K562 (cell line): ENCODE measurements at regions not wholly inside any gene's neighbourhood (a gene's known extent, or its start where the extent isn't known, plus 50 kb on each side); places are given as distances from the start of the nearest gene placed in this dataset.

ENCODE experiments used
- IFI16 ChIP-seq: fragments of 250-450 bp; sonication (Bioruptor Pico); IDR thresholded peaks from 2 replicates; pipeline ENCODE4 v2.1.2; 2022; ENCODE audit warnings: mild to moderate bottlenecking, inconsistent platforms
- SMARCA4 ChIP-seq: fragments of 450-650 bp; IDR thresholded peaks from 2 replicates; pipeline ENCODE4 v1.6.1; 2016
- XRCC5 ChIP-seq: fragments of 200-400 bp; formaldehyde crosslinking; IDR thresholded peaks from 2 replicates; pipeline ENCODE4 v1.6.1; 2017; ENCODE audit warnings: low read depth, mild to moderate bottlenecking, low read length
- TF ChIP-seq, protein P1 (sequence below), 2 experiments: fragments of 450-650 bp; formaldehyde crosslinking in 1 of 2; IDR thresholded peaks; 2 replicates each; pipeline versions ENCODE4 v1.4.0 to v1.6.1; 2014 to 2020; ENCODE audit warnings: mild to moderate bottlenecking in 2 of 2, borderline replicate concordance in 1 of 2, low read depth in 1 of 2
- TF ChIP-seq, protein P2 (sequence below): fragments of 450-650 bp; IDR thresholded peaks from 2 replicates; pipeline ENCODE4 v1.7.1; 2018; ENCODE audit warnings: mild to moderate bottlenecking, low read depth; ENCODE audit not compliant: partially characterized antibody
- TF ChIP-seq, protein P3 (sequence below): fragments of 450-650 bp; conservative IDR thresholded peaks from 2 replicates; pipeline ENCODE4 v1.6.1; 2016; ENCODE audit warnings: missing genetic modification characterization, low read depth, mild to moderate bottlenecking, control low read depth, missing compliant biosample characterization

DNA sequence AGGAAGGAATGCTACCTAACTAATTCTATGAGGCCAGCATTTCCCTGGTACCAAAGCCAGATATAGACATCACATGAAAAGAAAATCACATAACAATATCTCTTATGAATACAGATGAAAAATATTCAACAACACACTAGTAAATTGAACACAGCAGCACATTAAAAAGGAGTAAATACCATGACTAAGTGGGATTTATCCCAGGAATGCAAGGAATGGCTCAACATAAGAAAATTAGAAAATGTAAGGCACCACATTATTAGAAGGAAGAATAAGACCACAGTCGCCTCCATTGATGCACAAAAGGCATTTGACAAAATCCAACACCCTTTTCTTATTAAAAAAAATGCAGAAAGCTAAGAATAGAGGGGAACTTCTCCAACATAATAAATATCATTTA lies 133.9 kb downstream of the TTC32 start (continued):
- TF ChIP-seq, protein P1, sequence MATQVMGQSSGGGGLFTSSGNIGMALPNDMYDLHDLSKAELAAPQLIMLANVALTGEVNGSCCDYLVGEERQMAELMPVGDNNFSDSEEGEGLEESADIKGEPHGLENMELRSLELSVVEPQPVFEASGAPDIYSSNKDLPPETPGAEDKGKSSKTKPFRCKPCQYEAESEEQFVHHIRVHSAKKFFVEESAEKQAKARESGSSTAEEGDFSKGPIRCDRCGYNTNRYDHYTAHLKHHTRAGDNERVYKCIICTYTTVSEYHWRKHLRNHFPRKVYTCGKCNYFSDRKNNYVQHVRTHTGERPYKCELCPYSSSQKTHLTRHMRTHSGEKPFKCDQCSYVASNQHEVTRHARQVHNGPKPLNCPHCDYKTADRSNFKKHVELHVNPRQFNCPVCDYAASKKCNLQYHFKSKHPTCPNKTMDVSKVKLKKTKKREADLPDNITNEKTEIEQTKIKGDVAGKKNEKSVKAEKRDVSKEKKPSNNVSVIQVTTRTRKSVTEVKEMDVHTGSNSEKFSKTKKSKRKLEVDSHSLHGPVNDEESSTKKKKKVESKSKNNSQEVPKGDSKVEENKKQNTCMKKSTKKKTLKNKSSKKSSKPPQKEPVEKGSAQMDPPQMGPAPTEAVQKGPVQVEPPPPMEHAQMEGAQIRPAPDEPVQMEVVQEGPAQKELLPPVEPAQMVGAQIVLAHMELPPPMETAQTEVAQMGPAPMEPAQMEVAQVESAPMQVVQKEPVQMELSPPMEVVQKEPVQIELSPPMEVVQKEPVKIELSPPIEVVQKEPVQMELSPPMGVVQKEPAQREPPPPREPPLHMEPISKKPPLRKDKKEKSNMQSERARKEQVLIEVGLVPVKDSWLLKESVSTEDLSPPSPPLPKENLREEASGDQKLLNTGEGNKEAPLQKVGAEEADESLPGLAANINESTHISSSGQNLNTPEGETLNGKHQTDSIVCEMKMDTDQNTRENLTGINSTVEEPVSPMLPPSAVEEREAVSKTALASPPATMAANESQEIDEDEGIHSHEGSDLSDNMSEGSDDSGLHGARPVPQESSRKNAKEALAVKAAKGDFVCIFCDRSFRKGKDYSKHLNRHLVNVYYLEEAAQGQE (IDR thresholded peaks at IDR 0.05; ENCODE audit: borderline replicate concordance), result no peak
- TF ChIP-seq, protein P1 (CRISPR knock-in tag; IDR thresholded peaks at IDR 0.05; ENCODE audit: low read depth), result no peak
- TF ChIP-seq, protein P2, sequence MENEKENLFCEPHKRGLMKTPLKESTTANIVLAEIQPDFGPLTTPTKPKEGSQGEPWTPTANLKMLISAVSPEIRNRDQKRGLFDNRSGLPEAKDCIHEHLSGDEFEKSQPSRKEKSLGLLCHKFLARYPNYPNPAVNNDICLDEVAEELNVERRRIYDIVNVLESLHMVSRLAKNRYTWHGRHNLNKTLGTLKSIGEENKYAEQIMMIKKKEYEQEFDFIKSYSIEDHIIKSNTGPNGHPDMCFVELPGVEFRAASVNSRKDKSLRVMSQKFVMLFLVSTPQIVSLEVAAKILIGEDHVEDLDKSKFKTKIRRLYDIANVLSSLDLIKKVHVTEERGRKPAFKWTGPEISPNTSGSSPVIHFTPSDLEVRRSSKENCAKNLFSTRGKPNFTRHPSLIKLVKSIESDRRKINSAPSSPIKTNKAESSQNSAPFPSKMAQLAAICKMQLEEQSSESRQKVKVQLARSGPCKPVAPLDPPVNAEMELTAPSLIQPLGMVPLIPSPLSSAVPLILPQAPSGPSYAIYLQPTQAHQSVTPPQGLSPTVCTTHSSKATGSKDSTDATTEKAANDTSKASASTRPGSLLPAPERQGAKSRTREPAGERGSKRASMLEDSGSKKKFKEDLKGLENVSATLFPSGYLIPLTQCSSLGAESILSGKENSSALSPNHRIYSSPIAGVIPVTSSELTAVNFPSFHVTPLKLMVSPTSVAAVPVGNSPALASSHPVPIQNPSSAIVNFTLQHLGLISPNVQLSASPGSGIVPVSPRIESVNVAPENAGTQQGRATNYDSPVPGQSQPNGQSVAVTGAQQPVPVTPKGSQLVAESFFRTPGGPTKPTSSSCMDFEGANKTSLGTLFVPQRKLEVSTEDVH, result no peak
- TF ChIP-seq IFI16 (no peak), XRCC5 (no peak), SMARCA4 (no peak)
- TF ChIP-seq, protein P3, sequence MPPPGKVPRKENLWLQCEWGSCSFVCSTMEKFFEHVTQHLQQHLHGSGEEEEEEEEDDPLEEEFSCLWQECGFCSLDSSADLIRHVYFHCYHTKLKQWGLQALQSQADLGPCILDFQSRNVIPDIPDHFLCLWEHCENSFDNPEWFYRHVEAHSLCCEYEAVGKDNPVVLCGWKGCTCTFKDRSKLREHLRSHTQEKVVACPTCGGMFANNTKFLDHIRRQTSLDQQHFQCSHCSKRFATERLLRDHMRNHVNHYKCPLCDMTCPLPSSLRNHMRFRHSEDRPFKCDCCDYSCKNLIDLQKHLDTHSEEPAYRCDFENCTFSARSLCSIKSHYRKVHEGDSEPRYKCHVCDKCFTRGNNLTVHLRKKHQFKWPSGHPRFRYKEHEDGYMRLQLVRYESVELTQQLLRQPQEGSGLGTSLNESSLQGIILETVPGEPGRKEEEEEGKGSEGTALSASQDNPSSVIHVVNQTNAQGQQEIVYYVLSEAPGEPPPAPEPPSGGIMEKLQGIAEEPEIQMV, result no peak
